ENCODE measurements at regions not wholly inside any gene's neighbourhood (a gene's known extent, or its start where the extent isn't known, plus 50 kb on each side); places are given as distances from the start of the nearest gene placed in this dataset.

GRCh38 chrX:22376369-22376768 lies 103.7 kb downstream of the CBLL2 start:
- Histone ChIP-seq H3K79me2 (ENCODE audit: insufficient read depth, low read length) (no peaks in the 10 kb centered on the region), H3K4me2 (ENCODE audit: low read length) (no peak overlapping the region), H2AFZ (ENCODE audit: low read depth, low read length) (no peak overlapping the region), H3K27ac (ENCODE audit: low read depth, low read length) (no peak overlapping the region), H3K4me1 (ENCODE audit: insufficient read depth, low read length) (no peaks in the 10 kb centered on the region), H3K9ac (ENCODE audit: low read length) (no peak overlapping the region), H4K20me1 (ENCODE audit: insufficient read depth, low read length) (no peaks in the 10 kb centered on the region), H3K36me3 (ENCODE audit: insufficient read depth, low read length) (no peaks in the 10 kb centered on the region), H3K9me3 (ENCODE audit: insufficient read depth, low read depth, low read length) (no peaks in the 10 kb centered on the region), H3K4me3 (ENCODE audit: insufficient read depth, low read depth, low read length) (no peak overlapping the region), H3K27me3 (ENCODE audit: insufficient read depth, low read length) (no peaks in the 10 kb centered on the region)
- no peak overlapping the region for H3K4me3 Mint-ChIP-seq (ENCODE audit: unreplicated experiment)
- TF ChIP-seq EZH2 (IDR thresholded peaks at IDR 0.05; ENCODE audit: insufficient read depth, low read length) (no peak), CTCF (IDR thresholded peaks at IDR 0.05; ENCODE audit: insufficient read depth, low read depth, low read length) (no peak)
- H3K27ac Mint-ChIP-seq (ENCODE audit: unreplicated experiment): no peak overlapping the region
- H3K9me3 Mint-ChIP-seq (ENCODE audit: unreplicated experiment): no peaks in the 10 kb centered on the region
- peaks cover 2% of the 10 kb centered on the region for H3K4me1 Mint-ChIP-seq (ENCODE audit: low read depth, unreplicated experiment)
- H3K36me3 Mint-ChIP-seq (ENCODE audit: low read depth, unreplicated experiment): no peaks in the 10 kb centered on the region
- FAIRE-seq (no peak), DNase-seq (ENCODE audit: low read depth) (no peak)
- no peaks in the 10 kb centered on the region for H3K27me3 Mint-ChIP-seq (ENCODE audit: low read depth, unreplicated experiment)

- peak; percentile 69 for FAIRE-seq
- no peak for TF ChIP-seq EZH2 (IDR thresholded peaks at IDR 0.05; ENCODE audit: insufficient read depth, low read length)
- Mint-ChIP-seq H3K27ac (ENCODE audit: unreplicated experiment) (no peak overlapping the region), H3K27me3 (ENCODE audit: low read depth, unreplicated experiment) (no peaks in the 10 kb centered on the region), H3K4me1 (ENCODE audit: low read depth, unreplicated experiment) (peaks cover 2% of the 10 kb centered on the region), H3K9me3 (ENCODE audit: unreplicated experiment) (no peaks in the 10 kb centered on the region), H3K36me3 (ENCODE audit: low read depth, unreplicated experiment) (no peaks in the 10 kb centered on the region), H3K4me3 (ENCODE audit: unreplicated experiment) (no peak overlapping the region)
- Histone ChIP-seq H2AFZ (ENCODE audit: low read depth, low read length) (no peak overlapping the region), H4K20me1 (ENCODE audit: insufficient read depth, low read length) (no peaks in the 10 kb centered on the region), H3K4me1 (ENCODE audit: insufficient read depth, low read length) (no peaks in the 10 kb centered on the region), H3K4me3 (ENCODE audit: insufficient read depth, low read depth, low read length) (no peak overlapping the region), H3K27me3 (ENCODE audit: insufficient read depth, low read length) (no peaks in the 10 kb centered on the region), H3K79me2 (ENCODE audit: insufficient read depth, low read length) (no peaks in the 10 kb centered on the region), H3K9ac (ENCODE audit: low read length) (no peak overlapping the region), H3K36me3 (ENCODE audit: insufficient read depth, low read length) (no peaks in the 10 kb centered on the region), H3K4me2 (ENCODE audit: low read length) (no peak overlapping the region), H3K27ac (ENCODE audit: low read depth, low read length) (no peak overlapping the region), H3K9me3 (ENCODE audit: insufficient read depth, low read depth, low read length) (no peaks in the 10 kb centered on the region)
- no peak for DNase-seq (ENCODE audit: low read depth)
These were observed 105.6 kb downstream of the CBLL2 start for GRCh38 chrX:22378296-22378695.

GRCh38 chrX:22383988-22384387 lies 111.3 kb downstream of the CBLL2 start:
- Histone ChIP-seq H3K27ac (ENCODE audit: low read depth, low read length) (no peak overlapping the region), H2AFZ (ENCODE audit: low read depth, low read length) (no peak overlapping the region), H3K4me2 (ENCODE audit: low read length) (no peak overlapping the region), H3K36me3 (ENCODE audit: insufficient read depth, low read length) (no peaks in the 10 kb centered on the region), H3K27me3 (ENCODE audit: insufficient read depth, low read length) (no peaks in the 10 kb centered on the region), H4K20me1 (ENCODE audit: insufficient read depth, low read length) (no peaks in the 10 kb centered on the region), H3K9ac (ENCODE audit: low read length) (no peak overlapping the region), H3K4me3 (ENCODE audit: insufficient read depth, low read depth, low read length) (no peak overlapping the region), H3K9me3 (ENCODE audit: insufficient read depth, low read depth, low read length) (no peaks in the 10 kb centered on the region), H3K79me2 (ENCODE audit: insufficient read depth, low read length) (no peaks in the 10 kb centered on the region), H3K4me1 (ENCODE audit: insufficient read depth, low read length) (no peaks in the 10 kb centered on the region)
- FAIRE-seq (no peak), DNase-seq (ENCODE audit: low read depth) (no peak)
- TF ChIP-seq CTCF (IDR thresholded peaks at IDR 0.05; ENCODE audit: insufficient read depth, low read depth, low read length) (no peak), EZH2 (IDR thresholded peaks at IDR 0.05; ENCODE audit: insufficient read depth, low read length) (no peak)
- Mint-ChIP-seq H3K27me3 (ENCODE audit: low read depth, unreplicated experiment) (no peaks in the 10 kb centered on the region), H3K36me3 (ENCODE audit: low read depth, unreplicated experiment) (no peaks in the 10 kb centered on the region), H3K9me3 (ENCODE audit: unreplicated experiment) (no peaks in the 10 kb centered on the region), H3K4me1 (ENCODE audit: low read depth, unreplicated experiment) (peaks cover 6% of the 10 kb centered on the region), H3K27ac (ENCODE audit: unreplicated experiment) (no peak overlapping the region), H3K4me3 (ENCODE audit: unreplicated experiment) (no peak overlapping the region)

All from astrocyte (in vitro differentiated cells and primary cell).